ENCODE measurements at regions not wholly inside any gene's neighbourhood (a gene's known extent, or its start where the extent isn't known, plus 50 kb on each side); places are given as distances from the start of the nearest gene placed in this dataset.

DNA sequence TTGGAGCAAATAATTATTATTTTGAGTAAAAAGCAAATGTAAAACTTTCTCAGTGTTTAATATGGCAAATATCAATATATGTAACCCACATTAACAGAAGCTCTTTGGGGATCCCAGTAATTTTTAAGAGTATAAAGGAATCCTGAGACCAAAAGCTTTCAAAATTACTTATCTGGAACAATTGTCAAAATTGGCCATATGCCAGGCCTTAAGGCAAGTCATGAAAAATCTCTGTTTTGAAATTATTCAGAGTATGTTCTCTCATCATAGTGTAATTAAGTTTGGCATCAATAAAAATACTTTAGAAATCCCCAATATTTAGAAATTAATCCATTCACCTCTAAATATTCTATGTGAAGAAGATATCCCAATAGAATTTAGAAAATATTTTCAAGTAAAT is 225.3 kb upstream of the ARL4C start:
- H3K4me3 ChIP-seq: no peak overlapping the region
- H3K9me3 ChIP-seq: no peaks in the 10 kb centered on the region
- ATAC-seq (ENCODE audit: low FRiP score in 2 of 2): no peak
- H3K27ac ChIP-seq: no peak overlapping the region
- no peak for DNase-seq
- H3K36me3 ChIP-seq: no peaks in the 10 kb centered on the region
- H3K27me3 ChIP-seq: no peaks in the 10 kb centered on the region
- H3K4me1 ChIP-seq: no peaks in the 10 kb centered on the region
- TF ChIP-seq, protein P1, sequence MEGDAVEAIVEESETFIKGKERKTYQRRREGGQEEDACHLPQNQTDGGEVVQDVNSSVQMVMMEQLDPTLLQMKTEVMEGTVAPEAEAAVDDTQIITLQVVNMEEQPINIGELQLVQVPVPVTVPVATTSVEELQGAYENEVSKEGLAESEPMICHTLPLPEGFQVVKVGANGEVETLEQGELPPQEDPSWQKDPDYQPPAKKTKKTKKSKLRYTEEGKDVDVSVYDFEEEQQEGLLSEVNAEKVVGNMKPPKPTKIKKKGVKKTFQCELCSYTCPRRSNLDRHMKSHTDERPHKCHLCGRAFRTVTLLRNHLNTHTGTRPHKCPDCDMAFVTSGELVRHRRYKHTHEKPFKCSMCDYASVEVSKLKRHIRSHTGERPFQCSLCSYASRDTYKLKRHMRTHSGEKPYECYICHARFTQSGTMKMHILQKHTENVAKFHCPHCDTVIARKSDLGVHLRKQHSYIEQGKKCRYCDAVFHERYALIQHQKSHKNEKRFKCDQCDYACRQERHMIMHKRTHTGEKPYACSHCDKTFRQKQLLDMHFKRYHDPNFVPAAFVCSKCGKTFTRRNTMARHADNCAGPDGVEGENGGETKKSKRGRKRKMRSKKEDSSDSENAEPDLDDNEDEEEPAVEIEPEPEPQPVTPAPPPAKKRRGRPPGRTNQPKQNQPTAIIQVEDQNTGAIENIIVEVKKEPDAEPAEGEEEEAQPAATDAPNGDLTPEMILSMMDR (IDR thresholded peaks at IDR 0.05): no peak
- no peak for TF ChIP-seq POLR2A (IDR thresholded peaks at IDR 0.05)
- no peak for TF ChIP-seq EP300 (IDR thresholded peaks at IDR 0.05)
- no peak for TF ChIP-seq POLR2AphosphoS5 (IDR thresholded peaks at IDR 0.05)

DNA sequence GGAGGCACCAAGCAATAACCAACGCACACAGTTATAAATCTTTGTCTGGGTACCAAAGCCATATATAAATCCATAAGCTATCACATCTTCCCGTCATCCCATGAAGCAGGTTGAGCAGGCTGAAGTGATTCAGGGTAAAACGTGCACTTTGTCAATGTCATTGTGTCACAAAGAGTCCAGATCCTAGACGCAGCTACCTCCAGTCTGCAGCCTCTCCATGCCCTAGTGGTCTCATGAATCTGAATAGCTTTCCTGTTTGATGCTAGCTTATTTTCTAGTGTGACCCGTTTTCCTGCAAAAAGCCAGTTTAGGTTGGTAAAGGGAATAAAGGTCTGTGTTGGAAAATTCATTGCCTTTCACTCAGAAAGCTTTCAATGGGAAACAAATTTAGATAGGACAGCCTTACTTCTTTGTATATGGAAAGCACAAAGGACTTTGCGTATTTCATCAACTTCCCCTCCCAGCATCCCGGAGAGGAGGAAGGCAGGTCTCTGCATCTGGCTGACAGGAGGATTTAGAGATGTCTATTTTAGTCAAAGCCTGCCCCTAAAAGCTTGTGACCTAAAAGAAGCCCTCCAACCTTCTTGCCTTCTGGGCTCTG is 222.3 kb upstream of the ARL4C start:
- Histone ChIP-seq H3K4me1 (no peaks in the 10 kb centered on the region), H3K4me3 (no peak overlapping the region), H3K27ac (no peak overlapping the region), H3K9me3 (no peaks in the 10 kb centered on the region), H3K36me3 (no peaks in the 10 kb centered on the region), H3K27me3 (no peaks in the 10 kb centered on the region)
- no peak for DNase-seq
- no peak for ATAC-seq (ENCODE audit: low FRiP score in 2 of 2)
- no peak for TF ChIP-seq POLR2AphosphoS5 (IDR thresholded peaks at IDR 0.05)
- no peak for TF ChIP-seq EP300 (IDR thresholded peaks at IDR 0.05)
- TF ChIP-seq, protein P1 (IDR thresholded peaks at IDR 0.05): no peak
- TF ChIP-seq POLR2A (IDR thresholded peaks at IDR 0.05): no peak
- 74 to 80% methylated on average over 7 of the region's 7 CpGs for WGBS, 2 donors

DNA sequence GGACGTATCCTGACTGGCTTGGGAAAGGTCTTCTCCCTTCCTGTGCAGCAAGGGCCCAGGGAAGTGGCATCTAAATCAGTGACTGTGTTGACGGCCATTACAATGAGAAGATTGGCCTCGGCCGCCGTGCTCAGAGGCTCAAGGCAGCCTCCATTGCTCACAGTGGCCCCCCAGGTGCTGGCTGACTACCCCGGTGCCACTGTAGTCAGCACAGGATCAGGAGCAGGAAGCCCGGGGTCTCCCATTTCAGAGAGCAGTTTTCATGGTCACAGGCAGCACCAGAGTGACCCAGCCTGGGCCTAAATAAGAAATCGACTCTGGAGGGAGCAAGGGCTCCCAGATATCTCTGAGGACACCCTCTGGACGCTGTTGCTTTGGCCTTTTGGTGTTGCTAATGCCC is 219.4 kb upstream of the ARL4C start:
- Histone ChIP-seq H3K9me3 (no peaks in the 10 kb centered on the region), H3K4me3 (no peak overlapping the region), H3K36me3 (no peaks in the 10 kb centered on the region), H3K4me1 (no peaks in the 10 kb centered on the region), H3K27ac (no peak overlapping the region), H3K27me3 (no peaks in the 10 kb centered on the region)
- 76 to 89% methylated on average over 6 to 9 of the region's 9 CpGs for WGBS, 2 donors
- TF ChIP-seq EP300 (IDR thresholded peaks at IDR 0.05) (no peak), POLR2AphosphoS5 (IDR thresholded peaks at IDR 0.05) (no peak), POLR2A (IDR thresholded peaks at IDR 0.05) (no peak)
- TF ChIP-seq, protein P1 (IDR thresholded peaks at IDR 0.05): no peak
- DNase-seq (peak in 1 of 2 donors; percentile 37), ATAC-seq (ENCODE audit: low FRiP score in 2 of 2) (no peak)

DNA sequence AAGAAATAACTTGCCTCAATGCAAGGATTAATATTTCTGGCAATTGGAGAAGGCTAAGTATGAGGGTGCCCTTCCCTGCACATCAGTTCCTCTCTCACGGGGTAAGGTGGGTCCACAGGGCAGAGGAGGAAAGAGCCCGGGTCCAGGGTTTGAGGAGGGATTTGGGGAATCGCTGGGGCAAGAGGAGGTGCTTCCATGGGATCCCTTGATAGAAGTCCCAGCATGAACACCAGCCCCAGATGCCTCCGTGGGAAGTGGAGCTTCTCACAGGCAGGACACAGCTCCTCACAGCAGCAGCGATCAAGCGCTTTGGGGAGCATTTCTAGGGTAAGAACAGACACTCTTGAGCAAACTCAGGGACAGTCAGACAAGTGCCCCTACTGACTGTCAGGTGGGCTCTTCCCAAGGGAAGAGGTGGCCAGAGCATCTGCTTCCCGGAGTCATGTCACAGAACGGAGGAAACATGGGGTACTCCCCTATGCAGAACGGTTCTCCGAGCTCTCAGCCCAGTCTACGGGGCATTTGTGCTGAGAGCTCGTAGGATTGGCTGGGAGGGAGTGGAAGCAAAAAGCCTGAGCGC is 218.9 kb upstream of the ARL4C start:
- no peak overlapping the region for H3K4me3 ChIP-seq
- no peaks in the 10 kb centered on the region for H3K27me3 ChIP-seq
- ATAC-seq (ENCODE audit: low FRiP score in 2 of 2): no peak
- 93% methylated on average over 11 to 13 of the region's 13 CpGs for WGBS, 2 donors
- no peaks in the 10 kb centered on the region for H3K36me3 ChIP-seq
- H3K27ac ChIP-seq: no peak overlapping the region
- no peaks in the 10 kb centered on the region for H3K9me3 ChIP-seq
- TF ChIP-seq, protein P1 (IDR thresholded peaks at IDR 0.05): no peak
- TF ChIP-seq POLR2AphosphoS5 (IDR thresholded peaks at IDR 0.05) (no peak), POLR2A (IDR thresholded peaks at IDR 0.05) (no peak), EP300 (IDR thresholded peaks at IDR 0.05) (no peak)
- H3K4me1 ChIP-seq: no peaks in the 10 kb centered on the region
- no peak for DNase-seq

DNA sequence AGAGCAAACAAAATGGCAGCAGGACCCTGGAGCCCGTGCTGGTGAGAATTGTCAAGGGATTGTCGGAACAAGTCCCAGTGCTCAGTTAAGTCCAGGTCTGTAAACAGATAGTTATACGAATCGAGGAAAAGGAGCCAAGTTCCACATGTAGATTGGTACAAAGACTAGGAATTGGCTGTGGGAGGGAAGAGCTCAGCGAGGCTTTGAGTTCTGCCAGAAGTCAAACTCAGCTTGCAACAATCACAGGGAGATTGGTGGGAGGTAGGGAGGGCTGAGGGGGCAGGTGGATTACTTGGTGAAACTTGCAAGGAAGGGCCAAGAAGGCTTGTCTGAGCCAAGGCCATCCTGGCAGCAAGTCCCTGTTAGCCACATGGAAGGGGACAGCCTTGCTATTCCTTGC is 217.8 kb upstream of the ARL4C start:
- Histone ChIP-seq H3K9me3 (no peaks in the 10 kb centered on the region), H3K4me3 (no peak overlapping the region), H3K27ac (no peak overlapping the region), H3K36me3 (no peaks in the 10 kb centered on the region), H3K4me1 (no peaks in the 10 kb centered on the region), H3K27me3 (no peaks in the 10 kb centered on the region)
- no peak for ATAC-seq (ENCODE audit: low FRiP score in 2 of 2)
- no peak for DNase-seq
- TF ChIP-seq, protein P1 (IDR thresholded peaks at IDR 0.05): no peak
- no peak for TF ChIP-seq POLR2A (IDR thresholded peaks at IDR 0.05)
- TF ChIP-seq POLR2AphosphoS5 (IDR thresholded peaks at IDR 0.05): no peak
- no peak for TF ChIP-seq EP300 (IDR thresholded peaks at IDR 0.05)
- 84 to 97% methylated on average over 5 of the region's 5 CpGs for WGBS, 2 donors
